Vagina (tissue), 2 donors: ENCODE measurements at regions not wholly inside any gene's neighbourhood (a gene's known extent, or its start where the extent isn't known, plus 50 kb on each side); places are given as distances from the start of the nearest gene placed in this dataset.

Experiments
- CTCF ChIP-seq, 3 experiments: fragments of 450-650 bp in 2 of 3; fragments of 200-600 bp in 1 of 3; sonication (generic) in 1 of 3; IDR thresholded peaks; one replicate each; pipeline ENCODE4 v1.5.1; 2017 to 2019; ENCODE audit warnings: antibody characterized with exemption in 3 of 3, mild to moderate bottlenecking in 2 of 3, moderate library complexity in 2 of 3
- POLR2A ChIP-seq, 2 donors: fragments of 450-650 bp; IDR thresholded peaks; one replicate each; pipeline ENCODE4 v1.6.1; 2017; ENCODE audit warnings: antibody characterized with exemption in 2 of 2, mild to moderate bottlenecking in 2 of 2, moderate library complexity in 2 of 2
- POLR2AphosphoS5 ChIP-seq, 2 donors: sonication (generic); formaldehyde crosslinking; IDR thresholded peaks; one replicate each; pipeline ENCODE4 v1.9.0; 2017; ENCODE audit warnings: antibody characterized with exemption in 2 of 2, mild to moderate bottlenecking in 2 of 2, low read depth in 1 of 2; ENCODE audit not compliant: insufficient read depth in 1 of 2

- TF ChIP-seq CTCF (IDR thresholded peaks at IDR 0.05) (no peak), POLR2A (IDR thresholded peaks at IDR 0.05) (no peak), POLR2AphosphoS5 (IDR thresholded peaks at IDR 0.05; ENCODE audit: insufficient read depth in 1 of 2, low read depth in 1 of 2) (no peak)
Observed at GRCh38 chr1:118306851-118307250, 121.8 kb upstream of the SPAG17 start.
